Stimulated activated CD4-positive, alpha-beta T cell treated with anti-CD3 and anti-CD28 coated beads, Interleukin-15, amount 100 ng/mL, for 48 hours (primary cell): ENCODE measurements at regions not wholly inside any gene's neighbourhood (a gene's known extent, or its start where the extent isn't known, plus 50 kb on each side); places are given as distances from the start of the nearest gene placed in this dataset.

Experiments
- DNase-seq, 2 donors: peaks; one replicate each; pipeline ENCODE4 v3.0.0-alpha.2; 2020; ENCODE audit warnings: low read depth in 2 of 2

DNA sequence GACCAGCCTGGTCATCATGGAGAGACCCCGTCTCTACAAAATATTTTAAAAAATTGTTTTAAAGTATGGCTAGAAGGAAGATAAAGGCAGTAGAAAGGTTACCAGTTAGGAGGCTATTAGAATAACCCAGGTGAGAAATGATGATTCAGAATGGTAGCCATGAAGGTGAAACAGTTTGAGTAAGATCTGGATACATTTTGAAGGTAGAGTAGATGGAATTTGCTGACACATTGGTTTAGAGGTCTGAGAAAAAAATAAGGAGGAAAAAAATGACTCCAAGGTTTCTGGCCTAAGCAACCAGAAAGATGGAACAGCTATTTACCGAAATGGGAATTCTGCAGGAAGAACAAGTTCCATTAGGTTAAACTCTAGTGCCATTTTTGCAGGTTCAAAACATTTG is 167.9 kb upstream of the TAB2 start:
- no peak for DNase-seq

DNA sequence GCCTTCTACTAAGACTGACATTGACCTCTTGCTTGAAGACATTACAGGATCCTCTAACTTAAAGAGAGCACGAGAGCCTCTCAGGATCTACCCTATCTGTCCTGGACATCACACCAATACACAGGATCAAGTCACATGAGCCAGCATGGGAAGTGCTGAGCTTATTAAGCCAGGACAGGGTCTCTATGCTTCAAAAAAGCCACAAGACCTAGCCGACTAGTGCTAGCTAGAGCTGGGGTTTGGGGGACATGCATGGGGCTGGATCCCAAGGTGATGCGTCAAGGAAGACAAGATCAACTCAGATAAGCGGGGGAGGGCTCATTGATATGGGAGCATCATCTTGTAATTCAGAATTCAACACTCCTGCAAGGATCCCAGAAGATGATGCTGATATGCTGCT is 167.2 kb upstream of the TAB2 start:
- DNase-seq: no peak

GRCh38 chr6:149150801-149151398 is 166.6 kb upstream of the TAB2 start:
- DNase-seq: peak; percentile 43

DNA sequence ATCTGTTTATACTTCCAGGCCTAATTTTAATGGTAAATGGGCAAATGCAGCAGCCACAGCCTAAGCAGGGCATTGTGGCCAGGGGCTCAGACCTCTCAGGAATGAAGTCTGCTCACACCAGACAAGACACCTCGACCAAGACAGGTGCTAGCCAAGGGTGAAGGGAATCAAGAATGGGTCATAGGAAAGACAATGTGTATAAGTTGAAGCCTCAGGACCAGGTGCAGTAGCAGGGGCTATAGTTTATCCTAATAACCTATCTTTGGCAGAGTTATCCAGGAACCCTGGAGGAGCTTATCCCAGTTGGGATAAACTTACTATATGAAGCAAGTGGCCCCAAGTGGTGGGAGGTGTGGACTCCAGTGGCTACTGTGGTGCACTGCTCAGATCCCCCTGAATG is 165.0 kb upstream of the TAB2 start:
- DNase-seq: no peak

DNA sequence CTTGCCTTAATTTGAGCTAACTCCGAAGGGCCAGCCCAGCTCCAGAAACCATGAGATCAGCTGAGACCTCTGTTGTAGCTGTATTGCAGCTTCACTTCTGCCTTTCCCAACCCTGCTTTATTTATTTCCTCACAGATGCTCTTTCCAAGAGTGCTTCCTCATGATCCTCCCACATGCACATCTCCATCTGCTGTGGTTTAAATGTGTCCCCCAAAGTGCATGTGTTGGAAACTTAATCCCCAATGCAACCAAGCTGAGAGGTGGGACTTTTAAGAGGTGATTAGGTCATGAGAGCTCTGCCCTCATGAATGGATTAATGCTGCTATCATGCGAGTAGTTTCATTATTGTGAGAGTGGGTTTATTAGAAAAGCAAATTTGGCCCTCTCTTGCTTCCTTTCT is 164.4 kb upstream of the TAB2 start:
- no peak for DNase-seq

DNA sequence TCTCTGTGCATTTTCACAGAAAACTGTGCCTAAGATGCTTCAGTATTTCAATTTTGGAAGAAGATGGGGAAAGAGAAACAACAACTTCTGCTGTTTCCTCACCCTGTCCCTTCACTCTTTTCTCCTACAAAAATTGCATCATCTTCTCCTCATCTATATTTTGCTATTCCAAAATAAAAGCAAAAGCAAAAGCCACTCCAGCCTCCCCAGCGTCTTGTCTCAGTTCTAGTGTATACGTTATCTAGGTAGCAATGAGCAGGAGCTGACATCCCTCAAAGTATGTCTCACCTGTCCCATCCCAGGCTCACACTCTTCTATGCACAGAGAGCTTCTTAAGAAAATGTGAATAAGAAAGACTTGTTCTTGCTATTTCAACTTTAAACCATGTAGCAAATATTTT is 163.8 kb upstream of the TAB2 start:
- DNase-seq: no peak

DNA sequence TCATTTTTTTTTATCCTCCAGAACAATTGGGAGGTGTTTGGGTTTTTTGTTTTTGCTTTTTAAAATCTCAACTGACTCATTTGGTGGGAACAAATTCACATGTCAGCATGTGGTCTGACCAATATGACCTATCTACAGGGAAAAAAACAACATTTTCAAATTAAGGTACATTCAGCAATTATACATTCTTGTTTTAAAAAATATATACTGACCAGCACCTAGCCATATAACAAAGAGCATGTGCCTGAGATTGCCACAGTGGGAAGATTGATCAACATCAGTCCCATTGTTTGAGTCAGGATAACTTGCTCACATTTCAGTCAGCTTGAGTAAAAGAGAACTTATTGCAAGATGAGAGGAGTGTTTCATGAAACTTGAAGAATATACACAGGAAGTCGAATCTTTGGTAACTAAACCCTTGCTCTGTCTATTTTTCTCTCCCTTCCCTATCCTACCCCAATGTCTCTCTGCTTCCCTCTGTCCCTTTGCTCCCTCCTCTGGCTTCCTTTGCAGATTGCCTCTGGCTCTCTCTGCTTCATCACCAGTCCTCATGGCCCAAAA is 163.2 kb upstream of the TAB2 start:
- DNase-seq: no peak

- DNase-seq: no peak
Observed at GRCh38 chr6:149157126-149157525, 160.4 kb upstream of the TAB2 start.

GRCh38 chr6:149158076-149158475 is 159.4 kb upstream of the TAB2 start:
- no peak for DNase-seq

DNA sequence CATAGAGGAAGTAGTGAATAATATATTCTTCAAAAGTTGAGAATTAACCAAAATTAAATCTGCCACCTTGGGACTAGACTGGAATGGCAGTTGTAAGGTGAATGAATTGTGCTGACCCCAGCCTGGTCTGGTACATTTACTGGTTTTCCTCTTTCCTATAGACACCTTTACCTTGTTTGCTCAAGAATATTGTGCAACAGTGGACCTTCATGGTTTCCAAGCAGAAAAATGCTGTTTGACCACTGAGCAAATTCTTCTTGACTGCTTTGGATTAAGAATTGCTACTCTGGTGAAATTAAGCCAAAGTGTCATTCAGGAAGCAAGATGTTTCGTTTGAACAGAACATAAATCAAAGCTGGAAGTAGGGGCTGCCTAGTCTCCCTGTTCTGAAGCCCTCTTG is 156.6 kb upstream of the TAB2 start:
- no peak for DNase-seq

GRCh38 chr6:149162924-149163323 is 154.6 kb upstream of the TAB2 start:
- DNase-seq: no peak

- no peak for DNase-seq
Observed at GRCh38 chr6:149164199-149164750, 153.2 kb upstream of the TAB2 start.

DNA sequence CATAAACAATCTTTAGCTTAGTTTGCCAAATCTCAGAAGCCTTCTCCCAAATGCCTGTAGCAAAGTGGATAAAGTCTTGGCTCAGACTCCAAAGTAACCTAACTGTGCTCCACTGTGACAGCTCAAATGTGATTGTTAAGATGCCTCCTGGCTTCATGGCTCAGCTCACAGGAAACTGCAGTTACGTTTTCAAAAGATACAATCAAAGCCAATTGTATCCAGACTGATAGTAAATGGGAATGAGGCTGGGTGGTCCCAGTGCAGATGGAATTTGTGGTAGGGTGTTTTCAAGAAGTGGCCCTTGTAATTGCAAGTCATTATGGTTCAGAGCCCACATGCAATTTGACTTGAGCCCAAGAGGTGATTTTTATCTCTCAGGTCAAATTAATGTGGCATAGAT is 151.2 kb upstream of the TAB2 start:
- no peak for DNase-seq

DNA sequence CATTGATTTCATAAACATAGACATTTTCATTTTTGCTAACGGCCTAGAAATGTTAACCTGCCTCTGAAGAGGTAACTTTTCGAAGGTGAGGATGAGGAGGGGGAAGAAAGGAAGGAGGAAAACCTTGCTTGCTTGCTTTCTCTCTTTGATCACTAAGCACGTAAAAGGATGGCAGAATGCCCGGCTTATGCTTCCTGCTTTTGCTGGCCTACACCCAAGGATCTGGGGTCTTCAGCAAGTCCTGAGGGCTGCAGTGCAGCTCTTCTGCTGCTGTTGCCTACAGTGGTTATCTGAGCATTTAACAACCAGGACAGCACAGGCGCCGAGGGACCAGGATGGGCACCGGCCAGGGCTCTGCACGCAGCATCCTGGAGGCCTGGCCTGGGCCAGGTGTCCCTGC is 150.8 kb upstream of the TAB2 start:
- DNase-seq: no peak

DNA sequence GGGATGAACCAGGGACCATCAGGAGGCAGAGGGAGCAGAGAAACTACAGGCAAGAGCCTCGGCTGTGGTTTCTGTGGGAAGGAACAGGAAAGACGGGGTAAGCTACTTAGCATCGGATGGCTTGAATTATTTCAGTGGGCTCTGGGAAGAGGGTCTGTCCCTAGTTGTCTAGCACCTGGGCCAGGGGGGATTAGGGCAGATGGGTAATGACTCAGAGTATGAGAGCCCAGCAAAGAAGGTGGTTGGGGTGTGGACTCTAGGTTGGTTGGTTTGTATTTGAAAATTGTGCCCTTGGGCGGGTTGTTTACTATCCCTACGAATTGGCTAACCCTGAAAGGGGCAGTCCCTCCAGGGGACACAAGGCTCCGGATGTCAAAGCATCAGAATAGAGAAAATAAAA is 148.5 kb upstream of the TAB2 start:
- DNase-seq: no peak

GRCh38 chr6:149169761-149170511 is 147.6 kb upstream of the TAB2 start:
- no peak for DNase-seq

DNA sequence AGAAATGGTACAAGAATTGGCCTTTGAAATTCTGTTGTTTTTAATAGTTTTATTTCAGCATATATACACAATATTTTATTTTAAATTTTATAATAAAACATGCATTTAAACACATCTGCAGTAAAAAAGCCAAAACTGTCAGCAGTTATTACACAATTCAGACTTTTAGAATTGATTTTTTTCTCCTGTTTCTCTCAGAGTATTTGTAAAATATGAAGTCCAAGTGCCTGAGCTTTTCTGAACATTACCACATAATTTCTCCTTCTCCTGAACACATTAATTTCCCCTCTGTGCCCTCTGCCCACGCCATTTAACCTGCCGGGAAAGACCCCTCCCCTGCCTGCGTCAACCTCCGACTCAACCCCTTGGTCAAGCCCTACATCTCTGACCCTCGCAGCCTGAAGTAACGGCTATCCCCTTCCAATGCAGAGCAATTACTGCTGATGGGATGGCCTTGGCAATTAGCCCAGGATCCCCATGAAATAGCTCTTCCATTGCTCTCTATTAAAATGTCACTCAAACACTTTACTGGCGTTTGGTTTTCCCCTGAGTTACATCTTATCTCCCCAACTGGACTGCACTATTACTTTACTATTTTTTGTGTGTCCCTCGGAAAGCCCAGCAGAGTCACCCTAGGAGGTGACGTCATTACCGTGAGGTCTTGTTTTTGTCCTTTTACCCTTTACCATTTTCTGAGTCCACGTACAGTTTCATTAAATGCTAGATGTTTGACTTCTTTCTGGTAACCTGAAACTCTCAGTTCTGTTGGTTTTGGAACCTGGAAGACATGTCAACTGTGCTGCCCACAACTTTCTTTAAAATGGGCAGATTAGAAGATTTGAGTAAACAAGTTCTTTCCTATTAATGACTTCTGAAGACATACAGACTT is 146.7 kb upstream of the TAB2 start:
- no peak for DNase-seq

- no peak for DNase-seq
Observed at GRCh38 chr6:149173222-149173621, 144.3 kb upstream of the TAB2 start.

DNA sequence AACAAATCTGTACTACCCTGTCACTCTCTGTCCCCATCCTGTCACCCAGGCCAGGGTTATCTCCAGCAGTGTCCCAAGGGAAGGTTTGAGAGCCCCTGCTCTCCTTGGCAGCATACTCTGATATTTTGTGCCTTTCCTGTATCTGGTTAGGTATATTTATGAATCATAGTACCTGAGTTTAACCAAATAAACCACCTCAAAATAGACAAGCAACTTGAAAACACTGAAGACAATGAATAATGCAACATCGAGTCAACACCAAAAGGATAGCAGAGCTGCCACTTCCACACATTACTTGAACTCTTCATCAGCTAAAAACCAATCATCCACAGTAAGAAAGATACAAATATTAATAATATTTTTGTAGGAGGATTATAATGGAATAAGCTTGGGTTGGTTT is 142.6 kb upstream of the TAB2 start:
- no peak for DNase-seq

DNA sequence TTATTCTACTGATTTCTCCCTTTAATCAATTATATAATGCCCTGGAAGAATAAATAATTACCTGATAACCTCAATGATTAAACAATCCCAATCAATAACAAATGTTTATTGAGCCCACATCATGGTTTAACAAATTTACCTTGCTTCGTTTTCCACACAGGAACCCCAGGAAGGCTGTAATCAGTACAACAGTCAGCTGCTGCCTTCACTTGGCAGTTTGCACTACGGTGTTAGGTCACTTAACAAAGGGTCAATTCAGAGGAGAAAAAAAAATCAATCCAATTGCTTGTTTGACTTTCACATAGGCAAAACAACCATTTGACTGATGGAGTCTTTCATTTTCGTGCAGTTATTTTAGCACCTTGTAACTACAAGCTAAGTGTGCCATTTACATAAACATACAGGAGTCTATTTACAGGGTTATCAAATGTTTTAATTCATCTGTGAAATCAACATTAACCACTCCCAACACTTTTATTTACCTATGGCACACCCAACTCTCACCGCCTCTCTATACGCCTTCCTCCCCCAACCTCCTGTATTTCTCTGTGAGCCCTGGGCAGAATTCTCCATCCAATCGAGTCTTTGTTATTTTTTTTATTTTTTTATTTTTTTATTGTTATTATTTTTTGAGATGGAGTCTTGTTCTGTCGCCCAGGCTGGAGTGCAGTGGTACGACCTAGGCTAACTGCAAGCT is 140.4 kb upstream of the TAB2 start:
- DNase-seq: no peak

DNA sequence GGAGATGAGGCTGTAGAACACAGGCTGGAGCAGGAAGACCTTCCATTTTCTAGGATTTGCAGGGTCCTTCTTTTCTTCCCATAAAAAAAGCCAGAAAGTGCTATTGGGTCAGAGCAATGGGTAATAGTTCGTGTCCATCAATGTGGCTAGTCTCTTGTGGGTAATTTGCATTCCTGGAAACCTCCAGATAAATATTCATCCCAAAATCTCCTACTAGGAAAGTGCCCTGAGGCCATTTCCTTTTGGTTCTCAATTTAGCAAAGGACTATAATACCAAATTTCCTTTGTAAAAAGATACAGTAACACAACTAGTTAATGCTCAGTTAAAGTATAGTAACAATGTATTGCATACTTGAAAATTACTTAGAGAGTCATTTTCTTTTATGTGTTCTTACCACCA is 138.1 kb upstream of the TAB2 start:
- no peak for DNase-seq

DNA sequence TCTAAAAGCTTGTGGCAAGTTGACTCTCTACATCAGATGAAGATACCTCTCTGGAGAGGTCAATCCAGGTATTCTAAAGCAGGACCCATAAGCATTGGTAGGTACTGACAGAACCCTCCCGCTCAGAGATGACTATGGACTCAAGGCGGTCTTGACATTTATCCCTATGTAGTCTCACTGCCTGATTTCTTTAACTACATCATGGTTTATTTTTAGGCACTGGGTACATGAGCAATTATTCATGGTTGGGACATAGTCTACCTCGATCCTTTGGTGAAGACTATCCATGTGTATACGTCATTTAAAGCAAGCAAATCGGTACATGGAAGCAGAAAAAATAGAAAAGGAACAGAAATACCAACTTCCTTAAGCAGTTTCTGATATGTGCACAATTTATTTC is 136.2 kb upstream of the TAB2 start:
- no peak for DNase-seq
